ENCODE measurements at regions not wholly inside any gene's neighbourhood (a gene's known extent, or its start where the extent isn't known, plus 50 kb on each side); places are given as distances from the start of the nearest gene placed in this dataset.
"Not testable (repeated sequence)": the region's sequence is repeated elsewhere in the genome, so short reads cannot be mapped to it uniquely, and the experiment has no call there.

DNA sequence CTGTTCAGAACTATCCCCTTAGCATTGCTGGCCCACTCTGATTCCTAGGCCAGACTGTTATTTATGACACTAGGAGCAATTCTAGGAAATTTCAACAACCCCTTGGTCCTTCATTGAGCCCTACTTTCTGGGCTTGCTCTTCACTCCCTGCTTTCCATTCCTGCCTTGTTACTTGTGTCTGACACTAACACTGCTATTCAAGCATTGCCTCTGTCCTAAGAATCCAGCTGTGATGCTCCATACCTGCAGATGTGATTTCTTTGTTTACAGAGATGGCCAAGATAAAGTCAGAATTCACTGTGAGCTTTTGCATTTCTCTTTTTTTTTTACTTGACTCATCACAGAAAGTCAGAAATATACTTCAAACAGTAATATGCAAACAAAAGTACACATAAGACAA, 377.2 kb upstream of the GOT2 start:
- no peaks in the 10 kb centered on the region for H3K36me3 ChIP-seq (ENCODE audit: control insufficient read depth in 3 of 3, insufficient read depth in 3 of 3, low read length in 3 of 3)
- no peak overlapping the region for H3K9ac ChIP-seq (ENCODE audit: low read depth in 1 of 3, low read length in 3 of 3)
- no peaks in the 10 kb centered on the region for H3K9me3 ChIP-seq (ENCODE audit: control insufficient read depth in 3 of 3, low read length in 3 of 3)
- H3K4me3 ChIP-seq (ENCODE audit: low read length in 3 of 3), result no peak overlapping the region
- H3K27me3 ChIP-seq (ENCODE audit: control insufficient read depth in 3 of 3, insufficient read depth in 3 of 3, low read length in 3 of 3), result no peaks in the 10 kb centered on the region
- H3K27ac ChIP-seq (ENCODE audit: low read depth, low read length), result no peak overlapping the region
- H3K4me1 ChIP-seq (ENCODE audit: control insufficient read depth in 3 of 3, insufficient read depth in 3 of 3, low read length in 3 of 3), result no peaks in the 10 kb centered on the region

DNA sequence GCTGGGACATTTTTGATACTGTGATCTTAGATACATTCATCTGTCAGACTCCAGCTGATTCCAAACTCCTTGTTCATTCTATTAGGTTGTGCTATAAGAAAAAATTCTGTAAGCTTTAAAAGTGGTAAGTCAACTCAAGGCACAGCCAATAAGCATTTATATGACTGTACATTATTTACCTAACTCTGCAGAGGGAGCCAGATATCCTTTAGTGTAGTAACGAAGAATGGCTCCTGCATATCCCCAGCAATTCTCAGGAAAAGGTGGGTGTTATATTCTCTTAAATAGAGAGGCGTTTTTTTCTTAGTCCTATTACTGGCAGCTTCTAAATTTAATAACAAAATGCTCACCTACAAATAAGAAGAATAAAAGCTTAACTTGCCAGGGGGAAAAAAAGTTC, 374.3 kb upstream of the GOT2 start:
- Histone ChIP-seq H3K4me1 (ENCODE audit: control insufficient read depth in 3 of 3, insufficient read depth in 3 of 3, low read length in 3 of 3) (no peaks in the 10 kb centered on the region), H3K27ac (ENCODE audit: low read depth, low read length) (no peak overlapping the region), H3K4me3 (ENCODE audit: low read length in 3 of 3) (no peak overlapping the region), H3K36me3 (ENCODE audit: control insufficient read depth in 3 of 3, insufficient read depth in 3 of 3, low read length in 3 of 3) (no peaks in the 10 kb centered on the region), H3K9me3 (ENCODE audit: control insufficient read depth in 3 of 3, low read length in 3 of 3) (no peaks in the 10 kb centered on the region), H3K9ac (ENCODE audit: low read depth in 1 of 3, low read length in 3 of 3) (no peak overlapping the region), H3K27me3 (ENCODE audit: control insufficient read depth in 3 of 3, insufficient read depth in 3 of 3, low read length in 3 of 3) (no peaks in the 10 kb centered on the region)

DNA sequence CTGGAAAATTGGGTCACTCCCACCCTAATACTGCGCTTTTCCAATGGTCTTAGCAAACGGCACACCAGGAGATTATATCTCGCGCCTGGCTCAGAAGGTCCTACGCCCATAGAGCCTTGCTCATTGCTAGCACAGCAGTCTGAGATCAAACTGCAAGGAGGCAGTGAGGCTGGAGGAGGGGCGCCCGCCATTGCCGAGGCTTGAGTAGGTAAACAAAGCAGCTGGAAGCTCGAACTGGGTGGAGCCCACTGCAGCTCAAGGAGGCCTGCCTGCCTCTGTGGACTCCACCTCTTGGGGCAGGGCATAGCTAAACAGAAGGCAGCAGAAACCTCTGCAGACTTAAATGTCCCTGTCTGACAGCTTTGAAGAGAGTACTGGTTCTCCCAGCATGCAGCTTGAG, 362.6 kb upstream of the GOT2 start:
- not testable (repeated sequence) for H3K4me3 ChIP-seq (ENCODE audit: low read length in 3 of 3); H3K36me3 ChIP-seq (ENCODE audit: control insufficient read depth in 3 of 3, insufficient read depth in 3 of 3, low read length in 3 of 3); H3K4me1 ChIP-seq (ENCODE audit: control insufficient read depth in 3 of 3, insufficient read depth in 3 of 3, low read length in 3 of 3); H3K9ac ChIP-seq (ENCODE audit: low read depth in 1 of 3, low read length in 3 of 3); H3K9me3 ChIP-seq (ENCODE audit: control insufficient read depth in 3 of 3, low read length in 3 of 3); H3K27ac ChIP-seq (ENCODE audit: low read depth, low read length); H3K27me3 ChIP-seq (ENCODE audit: control insufficient read depth in 3 of 3, insufficient read depth in 3 of 3, low read length in 3 of 3)

DNA sequence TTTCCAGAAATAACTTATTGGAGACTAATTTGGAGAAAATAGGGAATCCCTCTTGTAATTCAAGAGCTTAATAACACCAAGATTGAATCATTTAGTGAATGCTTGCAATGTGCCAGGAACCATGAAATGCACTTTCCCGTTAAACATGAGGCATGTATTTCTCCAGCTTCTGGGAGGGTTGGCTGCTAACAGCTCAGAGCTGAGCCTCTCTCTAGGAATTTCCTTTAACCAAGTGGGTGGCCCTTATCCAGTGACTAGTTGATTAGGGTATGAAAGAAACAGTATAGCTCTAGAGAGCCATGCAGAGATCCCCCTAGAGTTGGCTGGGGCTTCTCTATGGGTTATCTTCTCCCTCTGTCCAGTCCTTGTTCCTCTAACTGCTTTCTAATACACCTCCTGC, 356.4 kb upstream of the GOT2 start:
- Histone ChIP-seq H3K4me1 (ENCODE audit: control insufficient read depth in 3 of 3, insufficient read depth in 3 of 3, low read length in 3 of 3) (no peaks in the 10 kb centered on the region), H3K9ac (ENCODE audit: low read depth in 1 of 3, low read length in 3 of 3) (no peak overlapping the region), H3K27ac (ENCODE audit: low read depth, low read length) (no peak overlapping the region), H3K9me3 (ENCODE audit: control insufficient read depth in 3 of 3, low read length in 3 of 3) (no peaks in the 10 kb centered on the region), H3K27me3 (ENCODE audit: control insufficient read depth in 3 of 3, insufficient read depth in 3 of 3, low read length in 3 of 3) (no peaks in the 10 kb centered on the region), H3K4me3 (ENCODE audit: low read length in 3 of 3) (no peak overlapping the region), H3K36me3 (ENCODE audit: control insufficient read depth in 3 of 3, insufficient read depth in 3 of 3, low read length in 3 of 3) (no peaks in the 10 kb centered on the region)

DNA sequence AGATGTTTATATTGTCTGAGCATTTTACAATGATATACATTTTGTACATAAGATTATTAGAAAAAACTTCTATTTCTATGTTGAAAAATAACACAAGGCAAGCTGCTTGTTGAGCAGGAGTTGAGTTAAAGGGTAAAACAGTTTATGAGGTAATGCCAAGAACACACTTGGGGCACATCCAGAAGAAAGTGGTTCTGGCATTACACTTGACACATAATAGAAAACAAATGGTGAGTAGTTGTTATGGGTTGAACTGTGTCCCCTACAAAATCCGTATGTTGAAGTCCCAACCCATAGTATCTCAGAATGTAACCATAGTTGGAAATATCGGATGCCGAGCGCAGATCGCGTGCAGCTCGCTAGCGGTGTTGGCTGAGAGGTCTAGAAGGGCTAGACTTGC, 354.3 kb upstream of the GOT2 start:
- Histone ChIP-seq H3K27me3 (ENCODE audit: control insufficient read depth in 3 of 3, insufficient read depth in 3 of 3, low read length in 3 of 3) (no peaks in the 10 kb centered on the region), H3K4me1 (ENCODE audit: control insufficient read depth in 3 of 3, insufficient read depth in 3 of 3, low read length in 3 of 3) (no peaks in the 10 kb centered on the region), H3K9ac (ENCODE audit: low read depth in 1 of 3, low read length in 3 of 3) (no peak overlapping the region), H3K27ac (ENCODE audit: low read depth, low read length) (no peak overlapping the region), H3K9me3 (ENCODE audit: control insufficient read depth in 3 of 3, low read length in 3 of 3) (no peaks in the 10 kb centered on the region), H3K4me3 (ENCODE audit: low read length in 3 of 3) (no peak overlapping the region), H3K36me3 (ENCODE audit: control insufficient read depth in 3 of 3, insufficient read depth in 3 of 3, low read length in 3 of 3) (no peaks in the 10 kb centered on the region)

DNA sequence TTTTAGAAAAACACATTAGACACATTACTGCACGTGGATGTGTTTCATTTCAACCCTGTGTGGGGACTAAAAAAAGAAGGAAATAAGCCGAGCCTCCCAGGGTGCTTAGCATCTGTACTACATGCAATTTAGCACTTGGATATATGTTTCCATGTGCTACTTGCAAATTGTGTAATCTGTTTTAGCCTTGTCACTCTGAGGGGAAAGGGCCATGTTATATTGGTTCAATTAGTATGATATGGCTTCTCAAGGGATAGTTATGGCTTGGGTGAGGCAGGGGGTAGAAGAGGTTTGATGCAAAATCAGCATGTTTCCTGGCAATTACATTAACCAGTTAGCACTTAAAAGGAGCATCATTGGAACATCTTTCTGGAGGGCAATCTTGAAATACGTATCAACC, 353.5 kb upstream of the GOT2 start:
- Histone ChIP-seq H3K36me3 (ENCODE audit: control insufficient read depth in 3 of 3, insufficient read depth in 3 of 3, low read length in 3 of 3) (no peaks in the 10 kb centered on the region), H3K9ac (ENCODE audit: low read depth in 1 of 3, low read length in 3 of 3) (no peak overlapping the region), H3K27ac (ENCODE audit: low read depth, low read length) (no peak overlapping the region), H3K9me3 (ENCODE audit: control insufficient read depth in 3 of 3, low read length in 3 of 3) (no peaks in the 10 kb centered on the region), H3K4me1 (ENCODE audit: control insufficient read depth in 3 of 3, insufficient read depth in 3 of 3, low read length in 3 of 3) (no peaks in the 10 kb centered on the region), H3K4me3 (ENCODE audit: low read length in 3 of 3) (no peak overlapping the region), H3K27me3 (ENCODE audit: control insufficient read depth in 3 of 3, insufficient read depth in 3 of 3, low read length in 3 of 3) (no peaks in the 10 kb centered on the region)

DNA sequence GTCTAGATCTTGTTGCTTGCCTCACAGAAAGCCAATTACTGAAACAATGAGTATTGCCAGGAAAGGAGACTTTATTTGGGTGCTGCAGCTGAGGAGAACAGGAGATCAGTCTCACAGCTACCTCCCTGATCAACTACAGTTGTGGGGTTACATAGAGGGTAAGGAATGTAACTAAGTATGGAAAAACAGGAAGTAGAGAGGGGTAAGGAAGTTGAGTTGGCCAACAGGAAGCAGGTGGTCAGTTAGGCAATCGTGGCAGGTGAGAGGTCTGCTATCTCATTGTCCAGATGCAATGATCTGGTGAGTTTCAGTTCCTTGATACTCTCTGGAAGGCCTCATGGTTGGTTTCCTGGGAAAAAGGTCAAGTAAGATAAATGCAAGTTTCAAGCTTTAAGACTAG, 333.1 kb upstream of the GOT2 start:
- Histone ChIP-seq H3K4me3 (ENCODE audit: low read length in 3 of 3) (no peak overlapping the region), H3K9ac (ENCODE audit: low read depth in 1 of 3, low read length in 3 of 3) (no peak overlapping the region), H3K27me3 (ENCODE audit: control insufficient read depth in 3 of 3, insufficient read depth in 3 of 3, low read length in 3 of 3) (no peaks in the 10 kb centered on the region), H3K4me1 (ENCODE audit: control insufficient read depth in 3 of 3, insufficient read depth in 3 of 3, low read length in 3 of 3) (no peaks in the 10 kb centered on the region), H3K27ac (ENCODE audit: low read depth, low read length) (no peak overlapping the region), H3K9me3 (ENCODE audit: control insufficient read depth in 3 of 3, low read length in 3 of 3) (no peaks in the 10 kb centered on the region), H3K36me3 (ENCODE audit: control insufficient read depth in 3 of 3, insufficient read depth in 3 of 3, low read length in 3 of 3) (no peaks in the 10 kb centered on the region)

DNA sequence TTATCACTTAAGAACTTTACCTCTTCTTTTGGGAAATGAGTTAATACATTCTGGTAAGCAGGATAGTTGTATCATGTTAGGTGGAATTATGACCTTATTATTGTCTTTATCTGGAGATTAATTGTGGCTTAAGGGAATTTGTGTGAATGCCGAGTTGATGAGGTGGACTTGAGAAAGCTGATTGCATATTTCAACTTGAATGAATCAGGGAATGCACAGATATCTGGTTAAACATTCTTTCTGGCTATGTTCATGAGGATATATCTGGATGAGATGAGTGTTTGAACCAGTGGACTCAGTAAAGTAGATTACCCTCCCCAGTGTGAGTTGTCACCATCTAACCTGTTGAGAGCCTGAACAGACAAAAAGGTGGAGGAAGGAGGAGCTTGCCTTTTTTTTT, 326.1 kb upstream of the GOT2 start:
- Histone ChIP-seq H3K27me3 (ENCODE audit: control insufficient read depth in 3 of 3, insufficient read depth in 3 of 3, low read length in 3 of 3) (no peaks in the 10 kb centered on the region), H3K9ac (ENCODE audit: low read depth in 1 of 3, low read length in 3 of 3) (no peak overlapping the region), H3K36me3 (ENCODE audit: control insufficient read depth in 3 of 3, insufficient read depth in 3 of 3, low read length in 3 of 3) (no peaks in the 10 kb centered on the region), H3K4me1 (ENCODE audit: control insufficient read depth in 3 of 3, insufficient read depth in 3 of 3, low read length in 3 of 3) (no peaks in the 10 kb centered on the region), H3K4me3 (ENCODE audit: low read length in 3 of 3) (no peak overlapping the region), H3K9me3 (ENCODE audit: control insufficient read depth in 3 of 3, low read length in 3 of 3) (no peaks in the 10 kb centered on the region), H3K27ac (ENCODE audit: low read depth, low read length) (no peak overlapping the region)

DNA sequence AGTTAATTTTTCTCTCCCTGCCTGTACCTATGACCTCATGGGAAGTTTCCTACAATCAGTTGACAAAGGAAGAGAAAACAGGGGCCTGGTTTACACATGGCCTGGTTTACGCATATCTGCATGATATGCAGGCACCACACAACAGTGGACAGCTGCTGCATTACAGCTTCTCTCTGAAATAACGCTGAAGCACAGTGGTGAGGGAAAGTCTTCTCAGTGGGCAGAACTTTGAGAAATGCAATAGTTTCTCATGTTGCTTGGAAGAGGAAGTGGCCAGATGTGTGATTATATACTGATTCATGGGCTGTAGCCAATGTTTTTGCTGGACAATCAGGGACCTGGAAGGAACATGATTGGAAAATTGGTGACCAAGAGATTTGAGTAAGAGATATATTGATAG, 324.1 kb upstream of the GOT2 start:
- Histone ChIP-seq H3K4me3 (ENCODE audit: low read length in 3 of 3) (no peak overlapping the region), H3K27me3 (ENCODE audit: control insufficient read depth in 3 of 3, insufficient read depth in 3 of 3, low read length in 3 of 3) (no peaks in the 10 kb centered on the region), H3K4me1 (ENCODE audit: control insufficient read depth in 3 of 3, insufficient read depth in 3 of 3, low read length in 3 of 3) (no peaks in the 10 kb centered on the region), H3K9ac (ENCODE audit: low read depth in 1 of 3, low read length in 3 of 3) (no peak overlapping the region), H3K36me3 (ENCODE audit: control insufficient read depth in 3 of 3, insufficient read depth in 3 of 3, low read length in 3 of 3) (no peaks in the 10 kb centered on the region), H3K9me3 (ENCODE audit: control insufficient read depth in 3 of 3, low read length in 3 of 3) (no peaks in the 10 kb centered on the region), H3K27ac (ENCODE audit: low read depth, low read length) (no peak overlapping the region)

DNA sequence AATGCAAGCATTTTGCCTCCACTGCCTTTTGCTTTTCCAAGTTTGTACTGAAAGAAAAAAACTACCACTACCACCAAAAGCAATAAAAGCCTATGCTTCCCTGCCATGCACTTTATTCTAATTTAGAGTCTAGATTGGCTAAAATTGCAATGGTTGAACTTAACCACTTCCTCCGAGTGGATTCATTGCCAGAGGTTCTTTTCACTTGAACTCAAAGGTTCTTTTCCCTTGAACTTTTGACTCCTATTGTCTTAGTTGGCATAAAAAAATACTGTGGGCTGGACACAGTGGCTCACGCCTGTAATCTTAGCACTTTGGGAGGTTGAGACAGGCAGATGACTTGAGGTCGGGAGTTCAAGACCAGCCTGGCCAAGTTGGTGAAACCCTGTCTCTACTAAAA, 319.8 kb upstream of the GOT2 start:
- H3K9me3 ChIP-seq (ENCODE audit: control insufficient read depth in 3 of 3, low read length in 3 of 3), result no peaks in the 10 kb centered on the region
- H3K4me3 ChIP-seq (ENCODE audit: low read length in 3 of 3), result no peak overlapping the region
- no peaks in the 10 kb centered on the region for H3K27me3 ChIP-seq (ENCODE audit: control insufficient read depth in 3 of 3, insufficient read depth in 3 of 3, low read length in 3 of 3)
- no peaks in the 10 kb centered on the region for H3K36me3 ChIP-seq (ENCODE audit: control insufficient read depth in 3 of 3, insufficient read depth in 3 of 3, low read length in 3 of 3)
- H3K4me1 ChIP-seq (ENCODE audit: control insufficient read depth in 3 of 3, insufficient read depth in 3 of 3, low read length in 3 of 3), result no peaks in the 10 kb centered on the region
- no peak overlapping the region for H3K9ac ChIP-seq (ENCODE audit: low read depth in 1 of 3, low read length in 3 of 3)
- H3K27ac ChIP-seq (ENCODE audit: low read depth, low read length), result no peak overlapping the region

DNA sequence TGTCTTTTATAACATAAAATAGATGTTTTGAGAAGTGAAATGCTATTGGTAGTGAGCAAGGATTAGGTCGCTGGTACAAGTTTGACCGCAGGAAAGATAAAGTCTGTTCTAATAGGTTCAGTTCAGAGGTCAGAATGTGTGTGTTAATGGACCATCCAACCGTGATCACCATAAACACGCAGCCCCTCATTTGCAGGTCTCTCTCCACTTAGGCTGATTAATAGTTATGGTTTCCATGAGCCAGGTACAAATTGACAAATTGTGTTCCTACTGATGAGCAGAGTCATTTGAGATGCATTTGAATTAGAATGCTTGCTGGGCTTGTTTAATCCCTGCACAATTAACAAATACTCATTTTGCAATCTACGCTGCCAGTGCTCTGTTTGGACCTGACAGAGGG, 318.1 kb upstream of the GOT2 start:
- Histone ChIP-seq H3K9ac (ENCODE audit: low read depth in 1 of 3, low read length in 3 of 3) (no peak overlapping the region), H3K9me3 (ENCODE audit: control insufficient read depth in 3 of 3, low read length in 3 of 3) (no peaks in the 10 kb centered on the region)

More for the DNA sequence above, 318.1 kb upstream of the GOT2 start:
- no peak overlapping the region for H3K27ac ChIP-seq (ENCODE audit: low read depth, low read length)
- H3K27me3 ChIP-seq (ENCODE audit: control insufficient read depth in 3 of 3, insufficient read depth in 3 of 3, low read length in 3 of 3), result no peaks in the 10 kb centered on the region
- H3K4me1 ChIP-seq (ENCODE audit: control insufficient read depth in 3 of 3, insufficient read depth in 3 of 3, low read length in 3 of 3), result no peaks in the 10 kb centered on the region
- no peak overlapping the region for H3K4me3 ChIP-seq (ENCODE audit: low read length in 3 of 3)
- no peaks in the 10 kb centered on the region for H3K36me3 ChIP-seq (ENCODE audit: control insufficient read depth in 3 of 3, insufficient read depth in 3 of 3, low read length in 3 of 3)
